ENCODE measurements at regions not wholly inside any gene's neighbourhood (a gene's known extent, or its start where the extent isn't known, plus 50 kb on each side); places are given as distances from the start of the nearest gene placed in this dataset.
"Not testable (repeated sequence)": the region's sequence is repeated elsewhere in the genome, so short reads cannot be mapped to it uniquely, and the experiment has no call there.

GRCh38 chr4:163273922-163274321, 58.5 kb downstream of the NPY1R start:
- no peak for DNase-seq

GRCh38 chr4:163273203-163273602, 59.2 kb downstream of the NPY1R start:
- DNase-seq: no peak

GRCh38 chr4:163271555-163272127, 60.8 kb downstream of the NPY1R start:
- no peak for DNase-seq

- no peak for DNase-seq
Observed at GRCh38 chr4:163269869-163270268, 62.5 kb downstream of the NPY1R start.

GRCh38 chr4:163269166-163269565, 63.2 kb downstream of the NPY1R start:
- peak in 1 of 3 experiments; percentile 10 for DNase-seq

GRCh38 chr4:163264934-163265333, 67.5 kb downstream of the NPY1R start:
- no peak for DNase-seq

GRCh38 chr4:163263606-163264005, 68.8 kb downstream of the NPY1R start:
- DNase-seq: peak in 1 of 3 experiments; percentile 9

- DNase-seq: no peak
Observed at GRCh38 chr4:163256680-163257343, 75.6 kb downstream of the NPY1R start.

- DNase-seq: peak in 1 of 3 experiments; percentile 6
Observed at GRCh38 chr4:163251204-163251603, 81.2 kb downstream of the NPY1R start.

- DNase-seq: no peak
Observed at GRCh38 chr4:163249042-163249441, 82.4 kb upstream of the NAF1 start.

- DNase-seq: no peak
Observed at GRCh38 chr4:163245044-163245728, 78.5 kb upstream of the NAF1 start.

- no peak for DNase-seq
Observed at GRCh38 chr4:163243297-163243981, 76.7 kb upstream of the NAF1 start.

- no peak for DNase-seq
Observed at GRCh38 chr4:163237856-163238255, 71.2 kb upstream of the NAF1 start.

- DNase-seq: not testable (repeated sequence)
Observed at GRCh38 chr4:163236389-163236788, 69.7 kb upstream of the NAF1 start.

- no peak for DNase-seq
Observed at GRCh38 chr4:163233321-163233720, 66.6 kb upstream of the NAF1 start.

- no peak for DNase-seq
Observed at GRCh38 chr4:163228648-163229047, 62.0 kb upstream of the NAF1 start.

GRCh38 chr4:163221467-163221866, 54.8 kb upstream of the NAF1 start:
- DNase-seq: no peak

- DNase-seq: no peak
Observed at GRCh38 chr4:163217505-163217904, 50.8 kb upstream of the NAF1 start.

Measured in NCI-H1417 (cell line).